PC-9 (cell line): ENCODE measurements at regions not wholly inside any gene's neighbourhood (a gene's known extent, or its start where the extent isn't known, plus 50 kb on each side); places are given as distances from the start of the nearest gene placed in this dataset.

Experiments used
- BruUV-seq: library from RNA; stranded (reverse); fragments of 400-500 nt; replicated peaks from 2 replicates; lab custom pipeline; 2021; lab: Mats Ljungman, UMichigan
- CTCF ChIA-PET: fragments of 300-600 bp; sonication (Branson Sonifier 250); formaldehyde crosslinking; loops from one replicate; lab custom pipeline; 2022; ENCODE audit warnings: antibody characterized with exemption; lab: Charles Lee
- POLR2A ChIA-PET: fragments of 300-600 bp; sonication (Branson Sonifier 250); formaldehyde crosslinking; loops from one replicate; lab custom pipeline; 2022; ENCODE audit warnings: antibody characterized with exemption; ENCODE audit not compliant: unreplicated experiment; lab: Charles Lee
- DNase-seq, 2 experiments: peaks; one replicate each; pipeline versions ENCODE4 v3.0.0 to v3.0.0-alpha.2; 2015 to 2022; ENCODE audit warnings: mixed read lengths in 1 of 2
- H2AFZ ChIP-seq: fragments of 200-600 bp; sonication (generic); 2 replicates; pipeline ENCODE4 v1.8.1; 2017; ENCODE audit warnings: antibody characterized with exemption
- H3F3A ChIP-seq: fragments of 200-600 bp; sonication (generic); 2 replicates; pipeline ENCODE4 v1.8.1; 2017; ENCODE audit warnings: antibody characterized with exemption, mild to moderate bottlenecking, low read depth; ENCODE audit not compliant: insufficient read depth
- H3K27ac ChIP-seq: fragments of 200-600 bp; sonication (generic); 2 replicates; pipeline ENCODE4 v1.6.1; 2016; ENCODE audit warnings: mixed run types
- H3K27me3 ChIP-seq: fragments of 200-600 bp; sonication (generic); 2 replicates; pipeline ENCODE4 v1.6.1; 2016; ENCODE audit warnings: low read depth, mixed run types; ENCODE audit not compliant: insufficient read depth
- H3K36me3 ChIP-seq: fragments of 200-600 bp; sonication (generic); 2 replicates; pipeline ENCODE4 v1.6.1; 2016; ENCODE audit warnings: low read depth, mixed run types
- H3K4me1 ChIP-seq: fragments of 200-600 bp; sonication (generic); replicated peaks from 2 replicates; pipeline ENCODE4 v1.6.1; 2016; ENCODE audit warnings: mixed run types; ENCODE audit not compliant: insufficient read depth
- H3K4me2 ChIP-seq: fragments of 200-600 bp; sonication (generic); 2 replicates; pipeline ENCODE4 v1.6.1; 2017; ENCODE audit warnings: mixed run types
- H3K4me3 ChIP-seq: fragments of 200-600 bp; sonication (generic); 2 replicates; pipeline ENCODE4 v1.6.1; 2016; ENCODE audit warnings: mixed run types
- H3K79me2 ChIP-seq: fragments of 200-600 bp; sonication (generic); 2 replicates; pipeline ENCODE4 v1.6.1; 2017; ENCODE audit warnings: low read depth, mixed run types
- H3K9me2 ChIP-seq: fragments of 200-600 bp; sonication (generic); 2 replicates; pipeline ENCODE4 v1.8.1; 2017; ENCODE audit warnings: mild to moderate bottlenecking; ENCODE audit not compliant: insufficient read depth
- H3K9me3 ChIP-seq: fragments of 200-600 bp; sonication (generic); 2 replicates; pipeline ENCODE4 v1.8.1; 2016; ENCODE audit warnings: low read depth; ENCODE audit not compliant: insufficient read depth
- H4K20me1 ChIP-seq: fragments of 200-600 bp; sonication (generic); 2 replicates; pipeline ENCODE4 v1.8.1; 2017; ENCODE audit not compliant: insufficient read depth
- EZH2 ChIP-seq: fragments of 200-600 bp; sonication (generic); IDR thresholded peaks from 2 replicates; pipeline ENCODE4 v1.8.0; 2017; ENCODE audit warnings: antibody characterized with exemption, low read depth
- intact Hi-C: fragments of 100-400 bp; cut with micrococcal nuclease; formaldehyde crosslinking; loops from one replicate; pipeline ENCODE4 v1.10.0; 2022; ENCODE audit not compliant: unreplicated experiment
- TF ChIP-seq, protein P1 (sequence below): fragments of 200-600 bp; sonication (generic); conservative IDR thresholded peaks from 2 replicates; pipeline ENCODE4 v1.6.1; 2017; ENCODE audit warnings: mixed run types, antibody characterized with exemption, mild to moderate bottlenecking, moderate library complexity

DNA sequence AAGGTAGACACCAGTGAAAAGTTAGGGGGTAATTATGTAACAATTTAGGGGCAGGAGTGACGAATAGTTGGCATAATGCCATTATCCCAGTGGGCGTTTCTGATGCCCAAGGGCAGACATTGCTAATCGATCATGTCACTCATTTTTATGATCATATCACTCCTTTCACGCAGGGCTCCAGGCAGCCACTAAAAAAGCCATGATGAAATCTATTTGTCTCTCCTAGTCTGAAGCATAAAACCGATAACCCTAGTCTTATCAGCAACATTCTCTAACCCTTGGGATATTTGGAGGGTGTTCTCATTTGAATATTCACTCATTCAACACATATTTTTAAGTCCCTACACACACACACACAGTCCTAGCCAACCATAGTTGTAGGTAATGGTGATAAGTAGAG is 114.9 kb downstream of the NMUR2 start:
- H3K4me3 ChIP-seq, result no peak overlapping the region
- H4K20me1 ChIP-seq, result no peaks in the 10 kb centered on the region
- intact Hi-C loops, result no loop called here
- BruUV-seq, result no TSS peak
- POLR2A ChIA-PET, result no interaction called here
- H3K4me2 ChIP-seq, result no peak overlapping the region
- no peak for DNase-seq
- H3K4me1 ChIP-seq, result no peaks in the 10 kb centered on the region
- TF ChIP-seq EZH2, result no peak
- TF ChIP-seq, protein P1, sequence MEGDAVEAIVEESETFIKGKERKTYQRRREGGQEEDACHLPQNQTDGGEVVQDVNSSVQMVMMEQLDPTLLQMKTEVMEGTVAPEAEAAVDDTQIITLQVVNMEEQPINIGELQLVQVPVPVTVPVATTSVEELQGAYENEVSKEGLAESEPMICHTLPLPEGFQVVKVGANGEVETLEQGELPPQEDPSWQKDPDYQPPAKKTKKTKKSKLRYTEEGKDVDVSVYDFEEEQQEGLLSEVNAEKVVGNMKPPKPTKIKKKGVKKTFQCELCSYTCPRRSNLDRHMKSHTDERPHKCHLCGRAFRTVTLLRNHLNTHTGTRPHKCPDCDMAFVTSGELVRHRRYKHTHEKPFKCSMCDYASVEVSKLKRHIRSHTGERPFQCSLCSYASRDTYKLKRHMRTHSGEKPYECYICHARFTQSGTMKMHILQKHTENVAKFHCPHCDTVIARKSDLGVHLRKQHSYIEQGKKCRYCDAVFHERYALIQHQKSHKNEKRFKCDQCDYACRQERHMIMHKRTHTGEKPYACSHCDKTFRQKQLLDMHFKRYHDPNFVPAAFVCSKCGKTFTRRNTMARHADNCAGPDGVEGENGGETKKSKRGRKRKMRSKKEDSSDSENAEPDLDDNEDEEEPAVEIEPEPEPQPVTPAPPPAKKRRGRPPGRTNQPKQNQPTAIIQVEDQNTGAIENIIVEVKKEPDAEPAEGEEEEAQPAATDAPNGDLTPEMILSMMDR, result no peak
- H3K27me3 ChIP-seq, result no peaks in the 10 kb centered on the region
- no peaks in the 10 kb centered on the region for H3F3A ChIP-seq
- H3K27ac ChIP-seq, result no peak overlapping the region
- CTCF ChIA-PET, result no interaction called here
- H3K79me2 ChIP-seq, result no peaks in the 10 kb centered on the region
- no peak overlapping the region for H2AFZ ChIP-seq
- H3K9me2 ChIP-seq, result no peaks in the 10 kb centered on the region
- no peaks in the 10 kb centered on the region for H3K9me3 ChIP-seq
- no peaks in the 10 kb centered on the region for H3K36me3 ChIP-seq

DNA sequence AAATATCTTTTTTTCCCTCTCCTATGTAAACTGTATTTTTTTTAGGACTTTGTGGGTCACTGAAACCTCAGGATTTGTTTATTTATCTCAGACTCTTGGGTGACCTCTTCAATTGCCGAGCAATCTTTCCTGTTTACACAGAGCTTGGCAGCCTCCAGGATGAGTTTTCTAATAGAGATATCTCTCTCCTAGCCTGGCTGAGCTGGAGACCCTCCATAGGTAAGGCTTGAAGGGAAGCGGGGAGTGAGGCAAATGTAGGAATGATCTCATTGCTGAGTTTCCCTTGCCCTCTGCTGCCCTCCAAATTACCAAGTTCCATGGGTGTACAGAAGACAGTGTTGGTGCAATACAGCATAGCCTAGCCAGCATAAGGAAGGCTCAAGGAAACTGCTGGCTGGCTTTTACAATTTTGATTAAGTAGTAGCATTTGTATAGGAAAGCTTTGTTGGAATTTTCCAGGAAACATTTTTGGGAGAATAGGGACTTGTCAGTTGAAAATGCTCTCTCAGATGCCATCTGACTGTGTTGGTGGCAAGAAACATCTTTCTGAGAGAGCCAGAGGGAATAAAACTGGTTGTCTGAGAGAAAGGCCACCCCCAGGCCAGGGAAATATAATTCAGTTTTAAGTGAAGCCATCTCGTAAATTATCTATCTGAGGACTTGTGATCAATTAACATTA is 116.0 kb downstream of the NMUR2 start:
- H2AFZ ChIP-seq, result no peak overlapping the region
- H3K4me2 ChIP-seq, result no peak overlapping the region
- ChIA-PET CTCF (no interaction called here), POLR2A (no interaction called here)
- no peaks in the 10 kb centered on the region for H3K79me2 ChIP-seq
- BruUV-seq, result no TSS peak
- no peaks in the 10 kb centered on the region for H3K9me2 ChIP-seq
- H3K4me1 ChIP-seq, result no peaks in the 10 kb centered on the region
- no peak for TF ChIP-seq EZH2
- TF ChIP-seq, protein P1, result no peak
- no peak overlapping the region for H3K4me3 ChIP-seq
- H4K20me1 ChIP-seq, result no peaks in the 10 kb centered on the region
- no peaks in the 10 kb centered on the region for H3F3A ChIP-seq
- H3K9me3 ChIP-seq, result no peaks in the 10 kb centered on the region
- H3K27me3 ChIP-seq, result no peaks in the 10 kb centered on the region
- H3K27ac ChIP-seq, result no peak overlapping the region
- no peak for DNase-seq
- no peaks in the 10 kb centered on the region for H3K36me3 ChIP-seq
- intact Hi-C loops, result no loop called here

DNA sequence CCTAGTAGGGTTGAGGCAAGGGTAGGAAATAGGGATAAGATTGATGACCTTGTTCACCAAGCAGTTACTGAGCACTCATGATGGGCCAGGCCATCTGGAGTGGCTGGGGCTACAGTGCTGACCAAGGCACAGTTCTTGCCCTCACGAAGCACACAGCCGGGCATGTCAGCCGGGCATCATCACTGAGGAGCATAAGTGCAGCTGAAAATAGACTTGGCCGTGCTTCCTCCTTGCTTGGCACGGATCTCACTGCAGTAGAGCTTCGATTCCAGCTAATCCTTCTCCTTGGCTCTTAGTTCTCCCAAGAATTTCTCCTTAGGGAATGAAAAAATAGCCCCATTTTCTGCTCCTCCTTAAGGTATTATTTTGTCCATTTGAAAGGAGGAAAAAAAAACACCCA is 116.6 kb downstream of the NMUR2 start:
- no peak overlapping the region for H3K4me3 ChIP-seq
- intact Hi-C loops, result no loop called here
- no peak for DNase-seq
- H4K20me1 ChIP-seq, result no peaks in the 10 kb centered on the region
- H3K4me2 ChIP-seq, result no peak overlapping the region
- no peaks in the 10 kb centered on the region for H3K4me1 ChIP-seq
- TF ChIP-seq, protein P1, result no peak
- TF ChIP-seq EZH2, result no peak
- H3K27ac ChIP-seq, result no peak overlapping the region
- no peaks in the 10 kb centered on the region for H3K9me3 ChIP-seq
- H3K27me3 ChIP-seq, result no peaks in the 10 kb centered on the region
- ChIA-PET POLR2A (no interaction called here), CTCF (no interaction called here)
- no peaks in the 10 kb centered on the region for H3F3A ChIP-seq
- BruUV-seq, result no TSS peak
- no peak overlapping the region for H2AFZ ChIP-seq
- H3K79me2 ChIP-seq, result no peaks in the 10 kb centered on the region
- no peaks in the 10 kb centered on the region for H3K9me2 ChIP-seq
- no peaks in the 10 kb centered on the region for H3K36me3 ChIP-seq
